GM12892 (cell line): ENCODE measurements at regions not wholly inside any gene's neighbourhood (a gene's known extent, or its start where the extent isn't known, plus 50 kb on each side); places are given as distances from the start of the nearest gene placed in this dataset.

Experiments used
- POLR2A ChIP-seq: IDR thresholded peaks from 2 replicates; pipeline ENCODE4 v1.6.1; 2011; ENCODE audit warnings: low read depth, low read length, control low read depth
- POLR2AphosphoS5 ChIP-seq: IDR thresholded peaks from 2 replicates; pipeline ENCODE4 v1.6.1; 2011; ENCODE audit warnings: low read depth, low read length, control low read depth
- TAF1 ChIP-seq: IDR thresholded peaks from 2 replicates; pipeline ENCODE4 v1.6.1; 2011; ENCODE audit warnings: low read depth, mild to moderate bottlenecking, control low read depth, low read length, borderline replicate concordance

GRCh38 chr4:79788884-79789283 lies 284.1 kb downstream of the ANTXR2 start:
- TF ChIP-seq POLR2A, result no peak
- TF ChIP-seq POLR2AphosphoS5, result no peak
- no peak for TF ChIP-seq TAF1
